SU-DHL-6 (cell line): ENCODE measurements at regions not wholly inside any gene's neighbourhood (a gene's known extent, or its start where the extent isn't known, plus 50 kb on each side); places are given as distances from the start of the nearest gene placed in this dataset.

Source experiments
- EZH2phosphoT487 ChIP-seq: fragments of 200-600 bp; sonication (generic), shearing (Covaris generic); conservative IDR thresholded peaks from 2 replicates; pipeline ENCODE4 v1.6.1; 2018; ENCODE audit warnings: mild to moderate bottlenecking, antibody characterized with exemption, low read length, moderate library complexity, mixed read lengths
- TF ChIP-seq, protein P1 (sequence below): fragments of 200-600 bp; sonication (generic); IDR thresholded peaks from one replicate; pipeline ENCODE4 v1.5.1; 2017; ENCODE audit warnings: antibody characterized with exemption, mild to moderate bottlenecking, low read length, moderate library complexity; ENCODE audit not compliant: insufficient read depth, poor library complexity, severe bottlenecking

DNA sequence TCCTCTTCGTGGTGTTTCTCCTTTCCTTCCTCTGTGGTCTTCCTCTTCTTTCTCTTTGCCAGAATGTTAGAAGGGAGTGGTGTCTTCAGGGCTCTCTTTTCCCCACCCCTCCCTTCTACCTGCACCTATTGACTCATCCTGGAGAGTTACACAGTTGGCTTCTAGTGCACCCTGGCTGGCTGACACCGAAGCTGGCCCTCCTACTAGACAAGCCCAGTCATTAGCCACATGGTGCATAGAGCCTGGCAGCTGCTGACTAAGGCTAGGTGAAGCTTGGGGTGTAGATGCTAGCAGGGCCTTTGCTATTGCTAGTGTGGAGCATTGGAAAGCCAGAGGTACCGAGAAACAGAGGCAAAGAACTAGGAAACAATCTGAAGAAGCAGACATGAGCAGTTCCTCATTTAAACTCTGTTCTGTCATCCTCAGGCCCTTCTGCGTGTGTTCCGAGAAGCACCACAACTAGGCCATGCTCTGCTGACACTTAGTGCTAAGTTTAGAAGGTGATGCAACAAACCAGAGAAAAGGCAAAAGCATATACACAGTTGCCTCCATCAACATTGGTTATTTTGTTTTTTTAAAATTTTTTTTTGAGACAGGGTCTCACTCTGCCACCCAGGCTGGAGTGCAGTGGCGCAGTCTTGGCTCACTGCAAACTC lies 213.9 kb downstream of the BAMBI start:
- TF ChIP-seq, protein P1, sequence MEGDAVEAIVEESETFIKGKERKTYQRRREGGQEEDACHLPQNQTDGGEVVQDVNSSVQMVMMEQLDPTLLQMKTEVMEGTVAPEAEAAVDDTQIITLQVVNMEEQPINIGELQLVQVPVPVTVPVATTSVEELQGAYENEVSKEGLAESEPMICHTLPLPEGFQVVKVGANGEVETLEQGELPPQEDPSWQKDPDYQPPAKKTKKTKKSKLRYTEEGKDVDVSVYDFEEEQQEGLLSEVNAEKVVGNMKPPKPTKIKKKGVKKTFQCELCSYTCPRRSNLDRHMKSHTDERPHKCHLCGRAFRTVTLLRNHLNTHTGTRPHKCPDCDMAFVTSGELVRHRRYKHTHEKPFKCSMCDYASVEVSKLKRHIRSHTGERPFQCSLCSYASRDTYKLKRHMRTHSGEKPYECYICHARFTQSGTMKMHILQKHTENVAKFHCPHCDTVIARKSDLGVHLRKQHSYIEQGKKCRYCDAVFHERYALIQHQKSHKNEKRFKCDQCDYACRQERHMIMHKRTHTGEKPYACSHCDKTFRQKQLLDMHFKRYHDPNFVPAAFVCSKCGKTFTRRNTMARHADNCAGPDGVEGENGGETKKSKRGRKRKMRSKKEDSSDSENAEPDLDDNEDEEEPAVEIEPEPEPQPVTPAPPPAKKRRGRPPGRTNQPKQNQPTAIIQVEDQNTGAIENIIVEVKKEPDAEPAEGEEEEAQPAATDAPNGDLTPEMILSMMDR = no peak
- TF ChIP-seq EZH2phosphoT487 = no peak
